ENCODE measurements at regions not wholly inside any gene's neighbourhood (a gene's known extent, or its start where the extent isn't known, plus 50 kb on each side); places are given as distances from the start of the nearest gene placed in this dataset.
"Not testable (repeated sequence)": the region's sequence is repeated elsewhere in the genome, so short reads cannot be mapped to it uniquely, and the experiment has no call there.

- DNase-seq (ENCODE audit: low read depth): no peak
- H3K4me3 ChIP-seq (ENCODE audit: low read depth, low read length): no peak overlapping the region
Measured at GRCh38 chr10:101280511-101280910, 51.2 kb upstream of the LBX1 start.

GRCh38 chr10:101280921-101281320 lies 51.7 kb upstream of the LBX1 start:
- DNase-seq (ENCODE audit: low read depth): not testable (repeated sequence)

More at GRCh38 chr10:101280511-101280910, 51.2 kb upstream of the LBX1 start:
- no peak for TF ChIP-seq CTCF (IDR thresholded peaks at IDR 0.05; ENCODE audit: insufficient read depth, low read depth, low read length)

GRCh38 chr10:101282947-101283346 lies 53.7 kb upstream of the LBX1 start:
- no peak overlapping the region for H3K4me3 ChIP-seq (ENCODE audit: low read depth, low read length)
- no peak for DNase-seq (ENCODE audit: low read depth)
- no peak for TF ChIP-seq CTCF (IDR thresholded peaks at IDR 0.05; ENCODE audit: insufficient read depth, low read depth, low read length)

More at GRCh38 chr10:101280921-101281320, 51.7 kb upstream of the LBX1 start:
- H3K4me3 ChIP-seq (ENCODE audit: low read depth, low read length): not testable (repeated sequence)

- no peak for TF ChIP-seq CTCF (IDR thresholded peaks at IDR 0.05; ENCODE audit: insufficient read depth, low read depth, low read length)
- no peak for DNase-seq (ENCODE audit: low read depth)
Measured at GRCh38 chr10:101283762-101284100, 54.5 kb upstream of the LBX1 start.

GRCh38 chr10:101284101-101284743 lies 55.0 kb upstream of the LBX1 start:
- no peak for DNase-seq (ENCODE audit: low read depth)
- TF ChIP-seq CTCF (IDR thresholded peaks at IDR 0.05; ENCODE audit: insufficient read depth, low read depth, low read length): no peak
- no peak overlapping the region for H3K4me3 ChIP-seq (ENCODE audit: low read depth, low read length)

More at GRCh38 chr10:101283762-101284100, 54.5 kb upstream of the LBX1 start:
- no peak overlapping the region for H3K4me3 ChIP-seq (ENCODE audit: low read depth, low read length)

- TF ChIP-seq CTCF (IDR thresholded peaks at IDR 0.05; ENCODE audit: insufficient read depth, low read depth, low read length): no peak
- DNase-seq (ENCODE audit: low read depth): no peak
- no peak overlapping the region for H3K4me3 ChIP-seq (ENCODE audit: low read depth, low read length)
Measured at GRCh38 chr10:101284744-101285463, 55.6 kb upstream of the LBX1 start.

- no peak for DNase-seq (ENCODE audit: low read depth)
- no peak for TF ChIP-seq CTCF (IDR thresholded peaks at IDR 0.05; ENCODE audit: insufficient read depth, low read depth, low read length)
- H3K4me3 ChIP-seq (ENCODE audit: low read depth, low read length): no peak overlapping the region
Measured at GRCh38 chr10:101285519-101286070, 56.3 kb upstream of the LBX1 start.
